Liver (tissue), 8 donors: ENCODE measurements at regions not wholly inside any gene's neighbourhood (a gene's known extent, or its start where the extent isn't known, plus 50 kb on each side); places are given as distances from the start of the nearest gene placed in this dataset.

Experiments used
- DNase-seq: peaks from one replicate; pipeline ENCODE4 v3.0.0-alpha.2; 2017; ENCODE audit warnings: low spot score
- H3K27ac ChIP-seq, 2 donors: one replicate each; pipeline ENCODE4 v1.7.0; 2013; ENCODE audit warnings: inconsistent platforms in 2 of 2, low read length in 2 of 2, control low read depth in 1 of 2, low read depth in 1 of 2, mild to moderate bottlenecking in 1 of 2
- H3K27me3 ChIP-seq, 4 donors: one replicate each; pipeline versions ENCODE4 v1.6.1 to v1.7.0; 2013; ENCODE audit warnings: low read length in 3 of 4, inconsistent platforms in 1 of 4, mild to moderate bottlenecking in 1 of 4, moderate library complexity in 1 of 4; ENCODE audit not compliant: control insufficient read depth in 4 of 4, insufficient read depth in 4 of 4
- H3K36me3 ChIP-seq, 4 donors: one replicate each; pipeline versions ENCODE4 v1.6.1 to v1.7.0; 2013; ENCODE audit warnings: low read length in 3 of 4, mild to moderate bottlenecking in 3 of 4, low read depth in 1 of 4, moderate library complexity in 1 of 4; ENCODE audit not compliant: control insufficient read depth in 4 of 4, insufficient read depth in 3 of 4
- H3K4me1 ChIP-seq, 4 donors: one replicate each; pipeline versions ENCODE4 v1.6.1 to v1.7.0; 2013; ENCODE audit warnings: low read length in 3 of 4, mild to moderate bottlenecking in 3 of 4, moderate library complexity in 1 of 4; ENCODE audit not compliant: control insufficient read depth in 4 of 4, insufficient read depth in 4 of 4
- H3K4me3 ChIP-seq, 3 donors: one replicate each; pipeline versions ENCODE4 v1.6.1 to v1.7.0; 2013; ENCODE audit warnings: low read length in 3 of 3, control low read depth in 1 of 3, low read depth in 1 of 3, mild to moderate bottlenecking in 1 of 3
- H3K9ac ChIP-seq, 2 donors: one replicate each; pipeline ENCODE4 v1.7.0; 2013; ENCODE audit warnings: low read length in 2 of 2, mild to moderate bottlenecking in 2 of 2, moderate library complexity in 2 of 2, control low read depth in 1 of 2, low read depth in 1 of 2
- H3K9me3 ChIP-seq, 4 donors: one replicate each; pipeline versions ENCODE4 v1.6.1 to v1.7.0; 2013; ENCODE audit warnings: low read length in 3 of 4; ENCODE audit not compliant: control insufficient read depth in 4 of 4
- CTCF ChIP-seq: fragments of 150-350 bp; IDR thresholded peaks from 2 replicates; pipeline ENCODE4 v1.5.1; 2017; ENCODE audit warnings: improper control_type of control experiment, low read depth, low read length; ENCODE audit not compliant: missing input control
- EGR1 ChIP-seq, 2 donors: IDR thresholded peaks; 2 replicates each; pipeline ENCODE4 v1.6.1; 2016 to 2018; ENCODE audit warnings: antibody characterized with exemption in 2 of 2, low read depth in 2 of 2
- FOXA1 ChIP-seq: IDR thresholded peaks from 2 replicates; pipeline ENCODE4 v1.6.1; 2016; ENCODE audit warnings: antibody characterized with exemption
- FOXA2 ChIP-seq: IDR thresholded peaks from 2 replicates; pipeline ENCODE4 v1.6.1; 2016; ENCODE audit warnings: antibody characterized with exemption
- GABPA ChIP-seq, 2 donors: IDR thresholded peaks in 1 of 2; conservative IDR thresholded peaks in 1 of 2; 2 replicates each; pipeline ENCODE4 v1.6.1; 2016; ENCODE audit warnings: antibody characterized with exemption in 2 of 2, mild to moderate bottlenecking in 1 of 2, moderate library complexity in 1 of 2
- HNF4A ChIP-seq, 2 donors: conservative IDR thresholded peaks; 2 replicates each; pipeline ENCODE4 v1.6.1; 2016; ENCODE audit warnings: antibody characterized with exemption in 2 of 2, mild to moderate bottlenecking in 2 of 2
- HNF4G ChIP-seq: IDR thresholded peaks from 2 replicates; pipeline ENCODE4 v1.6.1; 2016; ENCODE audit warnings: antibody characterized with exemption
- JUND ChIP-seq, 2 donors: IDR thresholded peaks; 2 replicates each; pipeline ENCODE4 v1.6.1; 2016; ENCODE audit warnings: antibody characterized with exemption in 2 of 2
- MAX ChIP-seq: IDR thresholded peaks from 2 replicates; pipeline ENCODE4 v1.6.1; 2016; ENCODE audit warnings: antibody characterized with exemption
- NR2F2 ChIP-seq: IDR thresholded peaks from 2 replicates; pipeline ENCODE4 v1.6.1; 2016; ENCODE audit warnings: antibody characterized with exemption
- RAD21 ChIP-seq, 2 donors: IDR thresholded peaks; 2 replicates each; pipeline ENCODE4 v1.6.1; 2016; ENCODE audit warnings: antibody characterized with exemption in 2 of 2, mild to moderate bottlenecking in 2 of 2
- RXRA ChIP-seq, 2 donors: IDR thresholded peaks; 2 replicates each; pipeline ENCODE4 v1.6.1; 2017 to 2018; ENCODE audit warnings: antibody characterized with exemption in 2 of 2, mild to moderate bottlenecking in 1 of 2
- SP1 ChIP-seq: IDR thresholded peaks from 2 replicates; pipeline ENCODE4 v1.6.1; 2018; ENCODE audit warnings: antibody characterized with exemption, mild to moderate bottlenecking
- TAF1 ChIP-seq: conservative IDR thresholded peaks from 2 replicates; pipeline ENCODE4 v1.6.1; 2016; ENCODE audit warnings: antibody characterized with exemption, mild to moderate bottlenecking
- YY1 ChIP-seq: IDR thresholded peaks from 2 replicates; pipeline ENCODE4 v1.6.1; 2016; ENCODE audit warnings: antibody characterized with exemption, mild to moderate bottlenecking
- WGBS: extraction: QIAGEN DNeasy Blood & Tissue Kit; methylation state at CpG from one replicate; pipeline ENCODE4 v1.1.7; 2013; 5-methylcytosine and 5-hydroxymethylcytosine counted together
- TF ChIP-seq, protein P1 (sequence below): IDR thresholded peaks from 2 replicates; pipeline ENCODE4 v1.6.1; 2016; ENCODE audit warnings: antibody characterized with exemption, mild to moderate bottlenecking
- TF ChIP-seq, protein P2 (sequence below): IDR thresholded peaks from 2 replicates; pipeline ENCODE4 v1.6.1; 2016; ENCODE audit warnings: antibody characterized with exemption
- TF ChIP-seq, protein P3 (sequence below): IDR thresholded peaks from 2 replicates; pipeline ENCODE4 v1.6.1; 2016; ENCODE audit warnings: antibody characterized with exemption
- donor health status: healthy.
- donor health status: healthy.
- donor health status: healthy.
- donor health status: healthy.
- donor health status: healthy.

- 39% methylated on average over 4 of the region's 4 CpGs for WGBS
- no peak for DNase-seq
These were observed 296.6 kb upstream of the MANEA start for GRCh38 chr6:95280686-95281273.

DNA sequence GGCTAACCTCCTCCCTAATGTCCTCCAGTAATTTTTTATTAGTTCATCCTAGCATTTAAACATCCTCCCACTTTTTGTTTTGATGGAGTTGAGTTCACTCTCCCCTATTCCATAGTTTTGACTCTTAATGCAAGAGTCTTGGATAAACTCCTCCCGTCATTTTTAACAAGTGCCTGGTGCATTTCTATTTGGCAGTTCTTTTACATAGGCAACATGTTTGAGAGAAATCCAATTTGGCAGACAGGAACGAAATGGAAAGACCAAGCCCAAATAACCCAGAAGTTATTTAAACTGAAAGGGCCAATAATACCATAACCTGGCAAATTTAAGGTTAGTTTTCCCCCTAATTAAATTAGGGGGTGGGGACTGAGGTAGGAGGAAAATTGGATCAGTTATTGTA, 291.5 kb upstream of the MANEA start:
- H3K9me3 ChIP-seq, result no peaks in the 10 kb centered on the region
- no peaks in the 10 kb centered on the region for H3K36me3 ChIP-seq
- no peak overlapping the region for H3K9ac ChIP-seq
- no peaks in the 10 kb centered on the region for H3K27me3 ChIP-seq
- no peak overlapping the region for H3K27ac ChIP-seq
- no peak overlapping the region for H3K4me3 ChIP-seq
- 36% methylated on average over 2 of the region's 2 CpGs for WGBS
- H3K4me1 ChIP-seq, result no peaks in the 10 kb centered on the region
- TF ChIP-seq GABPA (IDR thresholded peaks at IDR 0.05 in 1 of 2, conservative IDR thresholded peaks at IDR 0.05 in 1 of 2), result no peak
- TF ChIP-seq YY1, result no peak
- no peak for TF ChIP-seq RAD21 (IDR thresholded peaks at IDR 0.05)
- TF ChIP-seq RXRA (IDR thresholded peaks at IDR 0.05), result no peak
- TF ChIP-seq NR2F2, result no peak
- no peak for TF ChIP-seq SP1
- no peak for TF ChIP-seq JUND (IDR thresholded peaks at IDR 0.05)
- no peak for TF ChIP-seq FOXA1
- no peak for TF ChIP-seq MAX
- TF ChIP-seq FOXA2, result no peak
- TF ChIP-seq TAF1, result no peak
- TF ChIP-seq CTCF, result no peak
- TF ChIP-seq EGR1 (IDR thresholded peaks at IDR 0.05; ENCODE audit: low read depth in 2 of 2), result no peak
- TF ChIP-seq HNF4A (conservative IDR thresholded peaks at IDR 0.05), result no peak
- TF ChIP-seq, protein P1, sequence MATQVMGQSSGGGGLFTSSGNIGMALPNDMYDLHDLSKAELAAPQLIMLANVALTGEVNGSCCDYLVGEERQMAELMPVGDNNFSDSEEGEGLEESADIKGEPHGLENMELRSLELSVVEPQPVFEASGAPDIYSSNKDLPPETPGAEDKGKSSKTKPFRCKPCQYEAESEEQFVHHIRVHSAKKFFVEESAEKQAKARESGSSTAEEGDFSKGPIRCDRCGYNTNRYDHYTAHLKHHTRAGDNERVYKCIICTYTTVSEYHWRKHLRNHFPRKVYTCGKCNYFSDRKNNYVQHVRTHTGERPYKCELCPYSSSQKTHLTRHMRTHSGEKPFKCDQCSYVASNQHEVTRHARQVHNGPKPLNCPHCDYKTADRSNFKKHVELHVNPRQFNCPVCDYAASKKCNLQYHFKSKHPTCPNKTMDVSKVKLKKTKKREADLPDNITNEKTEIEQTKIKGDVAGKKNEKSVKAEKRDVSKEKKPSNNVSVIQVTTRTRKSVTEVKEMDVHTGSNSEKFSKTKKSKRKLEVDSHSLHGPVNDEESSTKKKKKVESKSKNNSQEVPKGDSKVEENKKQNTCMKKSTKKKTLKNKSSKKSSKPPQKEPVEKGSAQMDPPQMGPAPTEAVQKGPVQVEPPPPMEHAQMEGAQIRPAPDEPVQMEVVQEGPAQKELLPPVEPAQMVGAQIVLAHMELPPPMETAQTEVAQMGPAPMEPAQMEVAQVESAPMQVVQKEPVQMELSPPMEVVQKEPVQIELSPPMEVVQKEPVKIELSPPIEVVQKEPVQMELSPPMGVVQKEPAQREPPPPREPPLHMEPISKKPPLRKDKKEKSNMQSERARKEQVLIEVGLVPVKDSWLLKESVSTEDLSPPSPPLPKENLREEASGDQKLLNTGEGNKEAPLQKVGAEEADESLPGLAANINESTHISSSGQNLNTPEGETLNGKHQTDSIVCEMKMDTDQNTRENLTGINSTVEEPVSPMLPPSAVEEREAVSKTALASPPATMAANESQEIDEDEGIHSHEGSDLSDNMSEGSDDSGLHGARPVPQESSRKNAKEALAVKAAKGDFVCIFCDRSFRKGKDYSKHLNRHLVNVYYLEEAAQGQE, result no peak
- TF ChIP-seq, protein P2, sequence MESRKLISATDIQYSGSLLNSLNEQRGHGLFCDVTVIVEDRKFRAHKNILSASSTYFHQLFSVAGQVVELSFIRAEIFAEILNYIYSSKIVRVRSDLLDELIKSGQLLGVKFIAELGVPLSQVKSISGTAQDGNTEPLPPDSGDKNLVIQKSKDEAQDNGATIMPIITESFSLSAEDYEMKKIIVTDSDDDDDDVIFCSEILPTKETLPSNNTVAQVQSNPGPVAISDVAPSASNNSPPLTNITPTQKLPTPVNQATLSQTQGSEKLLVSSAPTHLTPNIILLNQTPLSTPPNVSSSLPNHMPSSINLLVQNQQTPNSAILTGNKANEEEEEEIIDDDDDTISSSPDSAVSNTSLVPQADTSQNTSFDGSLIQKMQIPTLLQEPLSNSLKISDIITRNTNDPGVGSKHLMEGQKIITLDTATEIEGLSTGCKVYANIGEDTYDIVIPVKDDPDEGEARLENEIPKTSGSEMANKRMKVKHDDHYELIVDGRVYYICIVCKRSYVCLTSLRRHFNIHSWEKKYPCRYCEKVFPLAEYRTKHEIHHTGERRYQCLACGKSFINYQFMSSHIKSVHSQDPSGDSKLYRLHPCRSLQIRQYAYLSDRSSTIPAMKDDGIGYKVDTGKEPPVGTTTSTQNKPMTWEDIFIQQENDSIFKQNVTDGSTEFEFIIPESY, result no peak
- no peak for TF ChIP-seq HNF4G
- TF ChIP-seq, protein P3, sequence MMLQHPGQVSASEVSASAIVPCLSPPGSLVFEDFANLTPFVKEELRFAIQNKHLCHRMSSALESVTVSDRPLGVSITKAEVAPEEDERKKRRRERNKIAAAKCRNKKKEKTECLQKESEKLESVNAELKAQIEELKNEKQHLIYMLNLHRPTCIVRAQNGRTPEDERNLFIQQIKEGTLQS, result no peak
- DNase-seq, result no peak

More at GRCh38 chr6:95280686-95281273, 296.6 kb upstream of the MANEA start:
- Histone ChIP-seq H3K9me3 (no peaks in the 10 kb centered on the region), H3K27me3 (no peaks in the 10 kb centered on the region), H3K4me3 (no peak overlapping the region), H3K9ac (no peak overlapping the region), H3K36me3 (no peaks in the 10 kb centered on the region), H3K27ac (no peak overlapping the region), H3K4me1 (no peaks in the 10 kb centered on the region)
- TF ChIP-seq HNF4A (conservative IDR thresholded peaks at IDR 0.05), result no peak
